ENCODE measurements at regions not wholly inside any gene's neighbourhood (a gene's known extent, or its start where the extent isn't known, plus 50 kb on each side); places are given as distances from the start of the nearest gene placed in this dataset.
"Not testable (repeated sequence)": the region's sequence is repeated elsewhere in the genome, so short reads cannot be mapped to it uniquely, and the experiment has no call there.

DNA sequence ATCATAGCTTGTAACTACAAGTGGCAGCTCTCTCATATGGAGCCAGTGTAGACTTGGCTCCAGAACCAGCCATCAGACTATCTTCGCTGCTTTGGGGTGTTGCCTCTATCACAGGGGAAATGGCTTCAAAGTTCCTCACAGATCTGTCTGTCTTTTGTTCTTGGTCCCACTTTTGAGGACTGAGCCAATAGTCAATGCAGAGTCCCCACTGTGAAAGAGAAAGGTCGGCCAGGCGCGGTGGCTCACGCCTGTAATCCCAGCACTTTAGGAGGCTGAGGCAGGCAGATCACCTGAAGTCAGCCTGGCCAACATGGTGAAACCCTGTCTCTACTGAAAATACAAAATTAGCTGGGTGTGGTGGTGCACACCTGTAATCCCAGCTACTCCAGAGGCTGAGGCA lies 86.9 kb upstream of the FZD7 start:
- CTCF ChIA-PET: interaction anchor here (0.8 kb wide), 1 partner anchor 9 kb away, joined by 3 read pairs; no protein-coding TSS in a partner anchor
- DNase-seq (ENCODE audit: extremely low spot score); POLR2A ChIA-PET: not testable (repeated sequence)

DNA sequence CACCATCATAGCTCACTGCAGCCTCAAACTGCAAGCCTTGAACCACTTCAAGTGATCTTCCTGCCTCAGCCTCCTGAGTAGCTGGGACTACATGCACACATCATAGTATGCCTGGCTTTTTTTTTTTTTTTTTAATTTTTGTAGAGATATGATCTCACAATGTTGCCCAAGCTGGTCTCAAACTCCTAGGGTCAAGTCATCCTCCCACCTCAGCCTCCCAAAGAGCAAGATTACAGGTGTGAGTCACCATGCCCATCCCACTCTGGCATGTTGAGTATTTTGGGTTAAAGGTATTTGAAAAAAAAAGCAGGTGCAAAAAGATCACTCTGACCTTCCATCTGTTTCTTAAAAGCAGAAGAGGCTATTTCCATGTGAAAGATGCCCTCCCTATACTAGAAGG lies 86.4 kb upstream of the FZD7 start:
- ChIA-PET POLR2A (no interaction called here), CTCF (no interaction called here)
- TF ChIP-seq, protein P1, sequence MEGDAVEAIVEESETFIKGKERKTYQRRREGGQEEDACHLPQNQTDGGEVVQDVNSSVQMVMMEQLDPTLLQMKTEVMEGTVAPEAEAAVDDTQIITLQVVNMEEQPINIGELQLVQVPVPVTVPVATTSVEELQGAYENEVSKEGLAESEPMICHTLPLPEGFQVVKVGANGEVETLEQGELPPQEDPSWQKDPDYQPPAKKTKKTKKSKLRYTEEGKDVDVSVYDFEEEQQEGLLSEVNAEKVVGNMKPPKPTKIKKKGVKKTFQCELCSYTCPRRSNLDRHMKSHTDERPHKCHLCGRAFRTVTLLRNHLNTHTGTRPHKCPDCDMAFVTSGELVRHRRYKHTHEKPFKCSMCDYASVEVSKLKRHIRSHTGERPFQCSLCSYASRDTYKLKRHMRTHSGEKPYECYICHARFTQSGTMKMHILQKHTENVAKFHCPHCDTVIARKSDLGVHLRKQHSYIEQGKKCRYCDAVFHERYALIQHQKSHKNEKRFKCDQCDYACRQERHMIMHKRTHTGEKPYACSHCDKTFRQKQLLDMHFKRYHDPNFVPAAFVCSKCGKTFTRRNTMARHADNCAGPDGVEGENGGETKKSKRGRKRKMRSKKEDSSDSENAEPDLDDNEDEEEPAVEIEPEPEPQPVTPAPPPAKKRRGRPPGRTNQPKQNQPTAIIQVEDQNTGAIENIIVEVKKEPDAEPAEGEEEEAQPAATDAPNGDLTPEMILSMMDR (IDR thresholded peaks at IDR 0.05; ENCODE audit: control extremely low read depth, extremely low read depth, low read depth, missing control alignments): no peak
- DNase-seq (ENCODE audit: extremely low spot score): no peak

DNA sequence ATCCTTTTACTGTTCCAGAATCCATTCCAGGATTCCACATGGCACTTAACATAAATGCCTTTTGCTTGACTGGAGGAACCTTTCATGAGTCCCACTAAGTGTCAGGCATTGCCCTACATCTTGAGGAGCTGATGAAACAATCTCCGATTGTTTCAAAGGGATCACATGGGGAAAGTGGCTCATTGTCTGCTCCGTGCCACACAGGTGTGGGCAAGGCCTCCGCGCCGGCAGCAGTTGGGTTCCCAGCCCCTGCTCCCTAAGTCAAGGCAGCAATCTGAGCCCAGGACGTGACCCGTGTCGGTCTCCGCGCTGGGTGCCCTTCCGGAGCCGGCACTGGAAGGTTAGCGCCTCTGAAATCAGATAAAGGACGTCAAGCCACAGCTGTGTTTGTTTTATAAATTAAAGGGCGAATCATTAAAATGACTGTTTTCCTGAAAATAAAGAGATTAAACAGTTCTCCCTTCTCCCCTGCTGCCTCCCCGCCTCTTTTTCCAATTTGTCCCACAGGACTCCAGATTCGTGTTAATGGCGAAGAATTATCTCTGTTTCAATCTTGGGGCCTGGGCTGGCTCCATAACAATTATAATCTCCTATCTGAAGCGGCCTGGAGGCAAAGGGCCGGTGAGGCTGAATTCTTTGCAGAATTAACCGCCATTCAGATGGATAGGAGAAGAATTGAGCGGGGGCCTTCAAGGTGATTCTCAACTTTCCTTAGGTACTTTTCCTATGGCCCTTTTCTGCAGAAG lies 84.3 kb upstream of the FZD7 start:
- TF ChIP-seq, protein P1 (IDR thresholded peaks at IDR 0.05; ENCODE audit: control extremely low read depth, extremely low read depth, low read depth, missing control alignments): no peak
- POLR2A ChIA-PET: no interaction called here
- CTCF ChIA-PET: interaction anchor here (1.3 kb wide), 1 partner anchor 23 kb away, joined by 3 read pairs; no protein-coding TSS in a partner anchor
- DNase-seq (ENCODE audit: extremely low spot score): no peak

DNA sequence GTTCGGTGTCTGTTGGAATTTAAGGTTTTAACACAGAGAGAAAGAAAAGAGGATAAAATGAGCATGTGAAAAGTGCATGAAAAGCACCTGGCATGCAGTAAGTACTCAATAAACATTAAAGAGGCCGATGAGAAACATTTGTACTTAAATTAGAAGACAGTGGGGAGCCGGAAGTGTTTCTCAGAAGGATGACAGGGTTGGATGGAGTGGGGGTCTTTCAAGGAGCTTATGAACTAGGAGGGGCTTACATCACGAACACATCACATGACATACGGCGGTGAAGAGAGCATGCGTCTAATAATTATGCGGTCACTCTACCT lies 83.8 kb upstream of the FZD7 start:
- ChIA-PET POLR2A (no interaction called here), CTCF (no interaction called here)
- TF ChIP-seq, protein P1 (IDR thresholded peaks at IDR 0.05; ENCODE audit: control extremely low read depth, extremely low read depth, low read depth, missing control alignments): no peak
- DNase-seq (ENCODE audit: extremely low spot score): no peak

DNA sequence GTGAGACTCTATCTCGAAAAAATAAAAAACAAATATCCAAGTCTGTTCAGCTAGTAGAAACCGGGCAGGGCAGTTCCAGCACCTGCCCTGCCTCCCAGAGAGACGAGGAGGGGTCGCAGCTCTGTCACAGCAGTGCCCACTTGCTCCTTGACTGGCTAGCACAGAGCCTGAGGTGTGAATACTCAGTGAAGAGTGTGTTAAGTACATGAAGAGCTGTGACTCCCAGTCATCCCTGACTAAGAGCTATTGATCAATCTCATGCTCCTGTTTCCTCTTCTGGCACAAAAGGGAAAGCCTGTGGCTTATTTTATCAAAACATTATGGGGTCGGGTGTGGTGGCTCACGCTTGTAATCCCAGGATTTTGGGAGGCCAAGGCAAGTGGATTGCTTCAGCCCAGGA lies 83.0 kb upstream of the FZD7 start:
- DNase-seq (ENCODE audit: extremely low spot score): no peak

DNA sequence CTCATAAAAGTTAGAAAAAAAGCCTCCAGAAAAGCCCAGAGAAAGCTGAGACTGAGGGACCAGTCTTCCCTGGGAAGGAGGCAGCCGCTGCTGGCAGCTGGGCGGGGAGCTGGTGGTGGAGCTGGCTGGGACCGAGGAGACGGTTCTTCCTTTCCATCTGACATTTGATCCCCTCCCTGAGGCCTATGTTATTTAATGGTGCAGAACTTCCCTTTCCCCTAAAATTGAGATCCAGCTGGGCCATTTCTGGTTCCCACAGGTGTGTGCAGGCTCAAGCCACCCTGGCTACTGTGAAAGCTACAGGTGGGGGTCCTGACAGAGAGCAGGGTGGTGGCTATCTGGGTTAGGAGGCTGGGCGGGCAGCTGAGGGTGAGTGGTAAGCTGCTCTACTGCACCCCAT lies 81.5 kb upstream of the FZD7 start:
- no peak for DNase-seq (ENCODE audit: extremely low spot score)
- POLR2A ChIA-PET: no interaction called here
- CTCF ChIA-PET: interaction anchor here (1.1 kb wide), 1 partner anchor 31 kb away, joined by 3 read pairs; no protein-coding TSS in a partner anchor

More for the DNA sequence above, 83.0 kb upstream of the FZD7 start:
- POLR2A ChIA-PET: no interaction called here
- CTCF ChIA-PET: interaction anchor here (1.2 kb wide), 1 partner anchor 10 kb away, joined by 3 read pairs; no protein-coding TSS in a partner anchor
- TF ChIP-seq, protein P1 (IDR thresholded peaks at IDR 0.05; ENCODE audit: control extremely low read depth, extremely low read depth, low read depth, missing control alignments): no peak

DNA sequence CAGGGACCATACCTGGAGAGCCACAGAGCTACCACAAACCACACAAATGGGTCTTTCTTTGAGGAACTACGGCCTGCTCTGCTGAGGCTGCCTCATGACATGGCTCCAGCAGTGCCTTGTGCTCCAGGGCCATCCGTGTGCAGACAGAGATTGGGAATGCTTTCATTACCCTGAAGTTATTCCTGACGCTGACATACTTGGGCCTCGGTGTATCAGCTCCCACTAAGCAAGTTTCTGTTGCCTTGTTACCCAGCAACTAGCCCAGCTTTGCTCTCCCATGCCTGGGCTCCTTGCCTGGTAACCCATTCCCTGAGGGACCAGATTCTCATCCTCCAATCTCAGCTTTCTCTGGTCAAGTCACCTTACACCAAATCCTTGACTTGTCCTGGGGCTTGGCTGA lies 80.3 kb upstream of the FZD7 start:
- DNase-seq (ENCODE audit: extremely low spot score): no peak
- POLR2A ChIA-PET: no interaction called here
- CTCF ChIA-PET: no interaction called here
- TF ChIP-seq, protein P1 (IDR thresholded peaks at IDR 0.05; ENCODE audit: control extremely low read depth, extremely low read depth, low read depth, missing control alignments): no peak

More for the DNA sequence above, 81.5 kb upstream of the FZD7 start:
- TF ChIP-seq, protein P1 (IDR thresholded peaks at IDR 0.05; ENCODE audit: control extremely low read depth, extremely low read depth, low read depth, missing control alignments): no peak

Measured in GM10248 (cell line).